H9 (cell line): ENCODE measurements at regions not wholly inside any gene's neighbourhood (a gene's known extent, or its start where the extent isn't known, plus 50 kb on each side); places are given as distances from the start of the nearest gene placed in this dataset.

Experiments
- DNase-seq: peaks from one replicate; pipeline ENCODE4 v3.0.0-alpha.2; 2017
- H2AFZ ChIP-seq: one replicate; pipeline ENCODE4 v1.6.1; 2013; ENCODE audit warnings: mild to moderate bottlenecking, low read length, control low read depth, moderate library complexity
- H2AK5ac ChIP-seq: 2 replicates; pipeline ENCODE4 v1.6.1; 2013; ENCODE audit warnings: low read length, control low read depth, mixed read lengths; ENCODE audit not compliant: insufficient read length
- H2BK120ac ChIP-seq: one replicate; pipeline ENCODE4 v1.6.1; 2013; ENCODE audit warnings: low read depth, mild to moderate bottlenecking, low read length, control low read depth, inconsistent platforms; ENCODE audit not compliant: poor library complexity, severe bottlenecking
- H2BK12ac ChIP-seq: 2 replicates; pipeline ENCODE4 v1.6.1; 2013; ENCODE audit warnings: low read length, control low read depth, mixed read lengths, low read depth; ENCODE audit not compliant: insufficient read length
- H2BK15ac ChIP-seq: 2 replicates; pipeline ENCODE4 v1.6.1; 2013; ENCODE audit warnings: low read depth, low read length, control low read depth
- H2BK20ac ChIP-seq: one replicate; pipeline ENCODE4 v1.6.1; 2013; ENCODE audit warnings: low read depth, mild to moderate bottlenecking, low read length, control low read depth, inconsistent platforms; ENCODE audit not compliant: poor library complexity, severe bottlenecking
- H2BK5ac ChIP-seq: 2 replicates; pipeline ENCODE4 v1.6.1; 2013; ENCODE audit warnings: low read length, control low read depth, mixed read lengths; ENCODE audit not compliant: insufficient read length
- H3K14ac ChIP-seq: 2 replicates; pipeline ENCODE4 v1.6.1; 2013; ENCODE audit warnings: low read length, control low read depth; ENCODE audit not compliant: insufficient read depth
- H3K18ac ChIP-seq: 2 replicates; pipeline ENCODE4 v1.6.1; 2013; ENCODE audit warnings: low read depth, mild to moderate bottlenecking, mixed read lengths, low read length, control low read depth; ENCODE audit not compliant: insufficient read length
- H3K23ac ChIP-seq: 2 replicates; pipeline ENCODE4 v1.6.1; 2013; ENCODE audit warnings: low read length, control low read depth, mixed read lengths, low read depth; ENCODE audit not compliant: insufficient read length
- H3K23me2 ChIP-seq: 2 replicates; pipeline ENCODE4 v1.6.1; 2013; ENCODE audit warnings: low read depth, mild to moderate bottlenecking, mixed read lengths, low read length, control low read depth; ENCODE audit not compliant: insufficient read length, poor library complexity, severe bottlenecking
- H3K27ac ChIP-seq: 2 replicates; pipeline ENCODE4 v1.5.1; 2013; ENCODE audit warnings: low read length, control low read depth, mixed read lengths, low read depth; ENCODE audit not compliant: insufficient read length
- H3K27me3 ChIP-seq: 2 replicates; pipeline ENCODE4 v1.6.1; 2013; ENCODE audit warnings: low read length, control low read depth, inconsistent platforms; ENCODE audit not compliant: insufficient read depth
- H3K4ac ChIP-seq: 2 replicates; pipeline ENCODE4 v1.6.1; 2013; ENCODE audit warnings: low read depth, mild to moderate bottlenecking, control low read depth, inconsistent platforms, low read length, moderate library complexity
- H3K4me1 ChIP-seq: 2 replicates; pipeline ENCODE4 v1.6.1; 2013; ENCODE audit warnings: low read length, control low read depth, inconsistent platforms; ENCODE audit not compliant: insufficient read depth
- H3K4me2 ChIP-seq: 2 replicates; pipeline ENCODE4 v1.6.1; 2013; ENCODE audit warnings: low read length, control low read depth, mixed read lengths; ENCODE audit not compliant: insufficient read length, insufficient read depth
- H3K56ac ChIP-seq: 2 replicates; pipeline ENCODE4 v1.6.1; 2013; ENCODE audit warnings: low read depth, mild to moderate bottlenecking, mixed read lengths, low read length, control low read depth; ENCODE audit not compliant: insufficient read length
- H3K79me1 ChIP-seq: 2 replicates; pipeline ENCODE4 v1.6.1; 2013; ENCODE audit warnings: low read depth, mild to moderate bottlenecking, moderate library complexity, low read length, control low read depth, inconsistent platforms; ENCODE audit not compliant: insufficient read depth, poor library complexity, severe bottlenecking
- H3K79me2 ChIP-seq: 2 replicates; pipeline ENCODE4 v1.6.1; 2013; ENCODE audit warnings: low read length, control low read depth, inconsistent platforms; ENCODE audit not compliant: insufficient read depth
- H3K9ac ChIP-seq: 2 replicates; pipeline ENCODE4 v1.6.1; 2013; ENCODE audit warnings: low read length, control low read depth, mixed read lengths; ENCODE audit not compliant: insufficient read length; ENCODE audit errors: extremely low read depth
- H3K9me3 ChIP-seq: one replicate; pipeline ENCODE4 v1.6.1; 2013; ENCODE audit warnings: low read depth, low read length, inconsistent platforms; ENCODE audit not compliant: control insufficient read depth
- H3T11ph ChIP-seq: one replicate; pipeline ENCODE4 v1.6.1; 2013; ENCODE audit warnings: mild to moderate bottlenecking, low read length, control low read depth, inconsistent platforms
- H4K20me1 ChIP-seq: one replicate; pipeline ENCODE4 v1.6.1; 2013; ENCODE audit not compliant: control insufficient read depth, insufficient read length, insufficient read depth
- H4K5ac ChIP-seq: 2 replicates; pipeline ENCODE4 v1.6.1; 2013; ENCODE audit warnings: low read depth, mild to moderate bottlenecking, mixed read lengths, low read length, control low read depth; ENCODE audit not compliant: insufficient read length
- H4K8ac ChIP-seq: replicated peaks from 2 replicates; pipeline ENCODE4 v1.6.1; 2013; ENCODE audit warnings: low read length, control low read depth, mixed read lengths, low read depth; ENCODE audit not compliant: insufficient read length
- H4K91ac ChIP-seq: 2 replicates; pipeline ENCODE4 v1.6.1; 2013; ENCODE audit warnings: low read depth, mild to moderate bottlenecking, moderate library complexity, mixed read lengths, low read length, control low read depth; ENCODE audit not compliant: insufficient read length
- H3K27ac Mint-ChIP-seq, 3 experiments: 2 replicates in 2 of 3; 3 replicates in 1 of 3; pipeline ENCODE4 v1.8.0; 2020 to 2021; ENCODE audit warnings: mixed read lengths in 3 of 3, mild to moderate bottlenecking in 1 of 3, moderate library complexity in 1 of 3
- H3K27me3 Mint-ChIP-seq: 2 replicates; pipeline ENCODE4 v1.8.0; 2021; ENCODE audit warnings: low read depth, mild to moderate bottlenecking, moderate library complexity, mixed read lengths
- H3K36me3 Mint-ChIP-seq, 3 experiments: 2 replicates in 2 of 3; 3 replicates in 1 of 3; pipeline ENCODE4 v1.8.0; 2020 to 2021; ENCODE audit warnings: low read depth in 3 of 3, mixed read lengths in 3 of 3; ENCODE audit not compliant: insufficient read depth in 1 of 3
- H3K4me1 Mint-ChIP-seq, 2 experiments: 2 replicates each; pipeline ENCODE4 v1.8.0; 2020; ENCODE audit warnings: mixed read lengths in 2 of 2
- H3K4me3 Mint-ChIP-seq, 2 experiments: 2 replicates in 1 of 2; 3 replicates in 1 of 2; pipeline ENCODE4 v1.8.0; 2020 to 2021; ENCODE audit warnings: mild to moderate bottlenecking in 2 of 2, mixed read lengths in 2 of 2, moderate library complexity in 1 of 2
- H3K9me3 Mint-ChIP-seq, 2 experiments: 2 replicates in 1 of 2; 3 replicates in 1 of 2; pipeline ENCODE4 v1.8.0; 2020; ENCODE audit warnings: mild to moderate bottlenecking in 2 of 2, mixed read lengths in 2 of 2, moderate library complexity in 1 of 2
- CTCF ChIP-seq: fragments of 200-600 bp; sonication (generic); conservative IDR thresholded peaks from 3 replicates; pipeline ENCODE4 v1.8.0; 2021; ENCODE audit warnings: antibody characterized with exemption, mild to moderate bottlenecking
- WGBS: extraction: QIAGEN DNeasy Blood & Tissue Kit; methylation state at CpG from one replicate; pipeline ENCODE4 v1.1.7; 2013; ENCODE audit warnings: missing lambda C conversion rate, low lambda C conversion rate, mixed read lengths; ENCODE audit not compliant: insufficient read length; ENCODE audit errors: extremely low coverage; 5-methylcytosine and 5-hydroxymethylcytosine counted together

DNA sequence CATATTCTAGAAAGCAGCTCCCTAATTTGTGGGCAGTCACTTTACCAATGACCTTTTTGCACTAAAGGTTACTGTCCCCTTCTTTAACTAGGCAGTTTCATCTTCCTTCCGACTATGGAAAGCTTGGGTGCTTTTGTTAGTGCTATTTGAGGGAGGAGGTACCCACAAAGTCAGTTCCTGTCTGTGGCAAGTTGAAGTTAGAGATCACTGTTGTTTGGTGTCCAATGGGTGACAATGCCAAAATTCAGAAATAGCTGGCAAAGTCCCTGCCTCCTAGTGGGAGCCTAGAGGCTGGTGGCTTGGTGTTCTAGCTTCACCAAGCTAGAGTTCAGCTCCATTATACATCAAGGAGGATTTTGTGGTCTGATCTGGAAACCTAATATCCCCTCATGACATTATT lies 87.1 kb upstream of the PNPT1 start:
- no peak overlapping the region for H3K14ac ChIP-seq
- no peak overlapping the region for H3K23ac ChIP-seq
- no peaks in the 10 kb centered on the region for H3K4me1 ChIP-seq
- no peak overlapping the region for H2BK15ac ChIP-seq
- TF ChIP-seq CTCF: no peak
- no peaks in the 10 kb centered on the region for H3K27me3 ChIP-seq
- no peak for DNase-seq
- no peaks in the 10 kb centered on the region for H3K79me1 ChIP-seq
- no peaks in the 10 kb centered on the region; the same call in 1 of the 2 replicates for H3K27me3 Mint-ChIP-seq
- no peak overlapping the region for H4K5ac ChIP-seq
- no peak overlapping the region for H2BK20ac ChIP-seq
- H3K4me2 ChIP-seq: no peak overlapping the region
- H4K91ac ChIP-seq: no peak overlapping the region
- H3K23me2 ChIP-seq: no peaks in the 10 kb centered on the region
- no peak overlapping the region for H2AK5ac ChIP-seq
- H3K27ac Mint-ChIP-seq: no peak overlapping the region
- no peaks in the 10 kb centered on the region for H3K9me3 Mint-ChIP-seq
- no peaks in the 10 kb centered on the region for H3K9me3 ChIP-seq
- H3K36me3 Mint-ChIP-seq: no peaks in the 10 kb centered on the region; a peak in 1 of 7 replicates
- H4K8ac ChIP-seq: no peak overlapping the region
- H3K9ac ChIP-seq: no peak overlapping the region
- H3K4ac ChIP-seq: no peak overlapping the region
- no peak overlapping the region for H3T11ph ChIP-seq
- no peak overlapping the region for H3K18ac ChIP-seq
- no peak overlapping the region for H3K27ac ChIP-seq
- H2BK12ac ChIP-seq: no peak overlapping the region
- H3K4me3 Mint-ChIP-seq: no peak overlapping the region
- no peak overlapping the region for H3K56ac ChIP-seq
- H2AFZ ChIP-seq: no peak overlapping the region
- no peak overlapping the region for H2BK5ac ChIP-seq
- H2BK120ac ChIP-seq: no peak overlapping the region
- no CpG with 5 or more reads among the region's 1 CpG for WGBS
- peaks cover 0 to 3% of the 10 kb centered on the region in 2 experiments; a peak in 1 of 4 replicates for H3K4me1 Mint-ChIP-seq
- H4K20me1 ChIP-seq: no peaks in the 10 kb centered on the region
- H3K79me2 ChIP-seq: no peaks in the 10 kb centered on the region
